Keratinocyte (primary cell): ENCODE measurements at regions not wholly inside any gene's neighbourhood (a gene's known extent, or its start where the extent isn't known, plus 50 kb on each side); places are given as distances from the start of the nearest gene placed in this dataset.

Experiments
- DNase-seq: peaks from one replicate; pipeline ENCODE4 v3.0.0-alpha.2; 2011; ENCODE audit warnings: low read depth, missing footprints, low spot score
- FAIRE-seq: peaks from 2 replicates; lab custom pipeline; 2011; peaks lifted over from hg19 to GRCh38; lab: Jason Lieb, UNC
- H2AFZ ChIP-seq: 2 replicates; pipeline ENCODE4 v1.6.0; 2012; ENCODE audit warnings: low read length, control low read depth, inconsistent platforms; ENCODE audit not compliant: control insufficient read depth
- H3K27ac ChIP-seq: 2 replicates; pipeline ENCODE4 v1.5.1; 2011; ENCODE audit warnings: low read length; ENCODE audit not compliant: control insufficient read depth, insufficient read depth
- H3K27me3 ChIP-seq: 3 replicates; pipeline ENCODE4 v1.6.0; 2011; ENCODE audit warnings: low read length; ENCODE audit not compliant: control insufficient read depth, insufficient read depth; ENCODE audit errors: extremely low read depth
- H3K36me3 ChIP-seq, 2 experiments: 2 replicates in 1 of 2; 3 replicates in 1 of 2; pipeline ENCODE4 v1.5.1; 2011; ENCODE audit warnings: low read length in 2 of 2, mild to moderate bottlenecking in 1 of 2; ENCODE audit not compliant: control insufficient read depth in 2 of 2, insufficient read depth in 2 of 2; ENCODE audit errors: extremely low read depth in 1 of 2
- H3K4me1 ChIP-seq: 3 replicates; pipeline ENCODE4 v1.5.1; 2011; ENCODE audit warnings: low read length; ENCODE audit not compliant: control insufficient read depth, insufficient read depth; ENCODE audit errors: extremely low read depth
- H3K4me2 ChIP-seq: 3 replicates; pipeline ENCODE4 v1.6.0; 2011; ENCODE audit warnings: low read depth, low read length; ENCODE audit not compliant: control insufficient read depth, insufficient read depth; ENCODE audit errors: extremely low read depth
- H3K4me3 ChIP-seq, 3 experiments: fragments of 200-600 bp in 1 of 3; sonication (generic) in 1 of 3; 2 replicates in 2 of 3; 3 replicates in 1 of 3; pipeline ENCODE4 v1.5.1; 2011 to 2016; ENCODE audit warnings: low read length in 3 of 3, mild to moderate bottlenecking in 3 of 3, control low read depth in 2 of 3, inconsistent platforms in 1 of 3, low read depth in 1 of 3, mixed read lengths in 1 of 3, mixed run types in 1 of 3, moderate library complexity in 1 of 3; ENCODE audit not compliant: control insufficient read depth in 2 of 3, insufficient read depth in 2 of 3; ENCODE audit errors: extremely low read depth in 1 of 3
- H3K79me2 ChIP-seq: 2 replicates; pipeline ENCODE4 v1.6.0; 2012; ENCODE audit warnings: low read length; ENCODE audit not compliant: control insufficient read depth, insufficient read depth
- H3K9ac ChIP-seq: 3 replicates; pipeline ENCODE4 v1.6.0; 2011; ENCODE audit warnings: low read length; ENCODE audit not compliant: control insufficient read depth, insufficient read depth; ENCODE audit errors: extremely low read depth
- H3K9me1 ChIP-seq: 3 replicates; pipeline ENCODE4 v1.6.0; 2011; ENCODE audit warnings: low read length; ENCODE audit not compliant: control insufficient read depth, insufficient read depth; ENCODE audit errors: extremely low read depth
- H3K9me3 ChIP-seq: 2 replicates; pipeline ENCODE4 v1.5.1; 2012; ENCODE audit warnings: low read depth, low read length; ENCODE audit not compliant: control insufficient read depth
- H4K20me1 ChIP-seq: 3 replicates; pipeline ENCODE4 v1.6.0; 2011; ENCODE audit warnings: low read length; ENCODE audit not compliant: control insufficient read depth, insufficient read depth; ENCODE audit errors: extremely low read depth
- CTCF ChIP-seq, 3 experiments: IDR thresholded peaks in 1 of 3; conservative IDR thresholded peaks in 1 of 3; optimal IDR thresholded peaks in 1 of 3; 2 replicates in 2 of 3; 3 replicates in 1 of 3; pipeline versions ENCODE3 to v1.5.1; 2011; ENCODE audit warnings: low read length in 3 of 3, mild to moderate bottlenecking in 3 of 3, moderate library complexity in 2 of 3, control low read depth in 1 of 3, inconsistent platforms in 1 of 3; ENCODE audit not compliant: insufficient read depth in 2 of 3; ENCODE audit errors: extremely low read depth in 1 of 3
- EZH2 ChIP-seq: IDR thresholded peaks from one replicate; pipeline ENCODE4 v1.6.1; 2012; ENCODE audit warnings: inconsistent platforms, mild to moderate bottlenecking, low read length, moderate library complexity
- dilution Hi-C: fragments of 300-500 bp; cut with MboI; formaldehyde crosslinking; loops from one replicate; pipeline ENCODE4 v1.7.0; 2020; ENCODE audit warnings: low sequenced_read_pairs; ENCODE audit not compliant: extremely low pct_ligation_motif_present

GRCh38 chr2:60070196-60070595 is 483.3 kb downstream of the BCL11A start:
- no peak overlapping the region for H2AFZ ChIP-seq
- H3K4me3 ChIP-seq: no peak overlapping the region
- no peak overlapping the region for H3K4me2 ChIP-seq
- no peaks in the 10 kb centered on the region for H4K20me1 ChIP-seq
- no peaks in the 10 kb centered on the region for H3K9me1 ChIP-seq
- H3K4me1 ChIP-seq: no peaks in the 10 kb centered on the region
- H3K9ac ChIP-seq: no peak overlapping the region
- FAIRE-seq (no peak), DNase-seq (no peak)
- no peaks in the 10 kb centered on the region for H3K79me2 ChIP-seq
- dilution Hi-C loops: no loop called here
- H3K36me3 ChIP-seq: no peaks in the 10 kb centered on the region
- H3K27me3 ChIP-seq: no peaks in the 10 kb centered on the region
- no peaks in the 10 kb centered on the region for H3K9me3 ChIP-seq
- H3K27ac ChIP-seq: no peak overlapping the region
- TF ChIP-seq CTCF (optimal IDR thresholded peaks at IDR 0.05 in 1 of 3, IDR thresholded peaks at IDR 0.05 in 1 of 3, conservative IDR thresholded peaks at IDR 0.05 in 1 of 3; ENCODE audit: extremely low read depth in 1 of 3, insufficient read depth in 2 of 3, low read length in 3 of 3) (no peak), EZH2 (no peak)

- H3K36me3 ChIP-seq: no peaks in the 10 kb centered on the region
- DNase-seq (no peak), FAIRE-seq (no peak)
- H3K79me2 ChIP-seq: no peaks in the 10 kb centered on the region
- H3K27me3 ChIP-seq: no peaks in the 10 kb centered on the region
- H4K20me1 ChIP-seq: no peaks in the 10 kb centered on the region
- dilution Hi-C loops: no loop called here
- H3K27ac ChIP-seq: no peak overlapping the region
- H3K4me1 ChIP-seq: no peaks in the 10 kb centered on the region
- no peak overlapping the region for H3K4me3 ChIP-seq
- no peaks in the 10 kb centered on the region for H3K9me3 ChIP-seq
- TF ChIP-seq CTCF (optimal IDR thresholded peaks at IDR 0.05 in 1 of 3, IDR thresholded peaks at IDR 0.05 in 1 of 3, conservative IDR thresholded peaks at IDR 0.05 in 1 of 3; ENCODE audit: extremely low read depth in 1 of 3, insufficient read depth in 2 of 3, low read length in 3 of 3): no peak
- no peak for TF ChIP-seq EZH2
- no peaks in the 10 kb centered on the region for H3K9me1 ChIP-seq
- no peak overlapping the region for H3K9ac ChIP-seq
- no peak overlapping the region for H2AFZ ChIP-seq
- no peak overlapping the region for H3K4me2 ChIP-seq
These were observed 484.7 kb downstream of the BCL11A start for GRCh38 chr2:60068755-60069154.
